Stomach (tissue), 4 donors: ENCODE measurements at regions not wholly inside any gene's neighbourhood (a gene's known extent, or its start where the extent isn't known, plus 50 kb on each side); places are given as distances from the start of the nearest gene placed in this dataset.

Experiments
- EP300 ChIP-seq: sonication (generic); formaldehyde crosslinking; IDR thresholded peaks from one replicate; pipeline ENCODE4 v1.6.1; 2017; ENCODE audit warnings: antibody characterized with exemption
- POLR2A ChIP-seq, 4 donors: fragments of 450-650 bp; IDR thresholded peaks; one replicate each; pipeline ENCODE4 v1.6.1; 2016; ENCODE audit warnings: antibody characterized with exemption in 4 of 4, control low read depth in 2 of 4, mild to moderate bottlenecking in 1 of 4, moderate library complexity in 1 of 4
- POLR2AphosphoS5 ChIP-seq, 3 donors: sonication (generic); formaldehyde crosslinking; IDR thresholded peaks; one replicate each; pipeline ENCODE4 v1.6.1; 2016; ENCODE audit warnings: antibody characterized with exemption in 3 of 3
- TF ChIP-seq, protein P1 (sequence below), 7 experiments: fragments of 450-650 bp in 4 of 7; fragments of 200-600 bp in 3 of 7; sonication (generic) in 3 of 7; IDR thresholded peaks; one replicate each; pipeline ENCODE4 v1.5.1; 2016 to 2019; ENCODE audit warnings: antibody characterized with exemption in 7 of 7, control low read depth in 2 of 7, mild to moderate bottlenecking in 1 of 7

DNA sequence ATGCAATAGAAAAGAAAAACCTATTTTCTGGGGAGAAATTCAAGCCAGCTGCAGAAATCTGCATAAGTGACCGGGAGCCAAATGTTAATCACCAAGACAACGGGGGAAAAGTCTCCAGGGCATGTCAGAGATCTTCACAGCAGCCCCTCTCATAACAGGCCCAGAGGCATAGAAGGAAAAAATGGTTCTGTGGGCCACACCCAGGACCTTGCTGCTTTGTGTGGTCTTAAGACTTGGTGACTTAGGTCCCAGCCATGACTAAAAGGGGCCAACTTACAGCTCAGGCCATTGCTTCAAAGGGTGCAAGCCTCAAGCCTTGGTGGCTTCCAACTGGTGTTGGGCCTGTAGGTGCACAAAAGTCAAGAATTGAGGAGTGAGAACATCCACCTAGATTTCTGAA, 2847.6 kb upstream of the PCDH20 start:
- TF ChIP-seq, protein P1, sequence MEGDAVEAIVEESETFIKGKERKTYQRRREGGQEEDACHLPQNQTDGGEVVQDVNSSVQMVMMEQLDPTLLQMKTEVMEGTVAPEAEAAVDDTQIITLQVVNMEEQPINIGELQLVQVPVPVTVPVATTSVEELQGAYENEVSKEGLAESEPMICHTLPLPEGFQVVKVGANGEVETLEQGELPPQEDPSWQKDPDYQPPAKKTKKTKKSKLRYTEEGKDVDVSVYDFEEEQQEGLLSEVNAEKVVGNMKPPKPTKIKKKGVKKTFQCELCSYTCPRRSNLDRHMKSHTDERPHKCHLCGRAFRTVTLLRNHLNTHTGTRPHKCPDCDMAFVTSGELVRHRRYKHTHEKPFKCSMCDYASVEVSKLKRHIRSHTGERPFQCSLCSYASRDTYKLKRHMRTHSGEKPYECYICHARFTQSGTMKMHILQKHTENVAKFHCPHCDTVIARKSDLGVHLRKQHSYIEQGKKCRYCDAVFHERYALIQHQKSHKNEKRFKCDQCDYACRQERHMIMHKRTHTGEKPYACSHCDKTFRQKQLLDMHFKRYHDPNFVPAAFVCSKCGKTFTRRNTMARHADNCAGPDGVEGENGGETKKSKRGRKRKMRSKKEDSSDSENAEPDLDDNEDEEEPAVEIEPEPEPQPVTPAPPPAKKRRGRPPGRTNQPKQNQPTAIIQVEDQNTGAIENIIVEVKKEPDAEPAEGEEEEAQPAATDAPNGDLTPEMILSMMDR (IDR thresholded peaks at IDR 0.05): no peak
- no peak for TF ChIP-seq EP300
- no peak for TF ChIP-seq POLR2AphosphoS5 (IDR thresholded peaks at IDR 0.05)
- no peak for TF ChIP-seq POLR2A (IDR thresholded peaks at IDR 0.05)
